ENCODE measurements at regions not wholly inside any gene's neighbourhood (a gene's known extent, or its start where the extent isn't known, plus 50 kb on each side); places are given as distances from the start of the nearest gene placed in this dataset.

DNA sequence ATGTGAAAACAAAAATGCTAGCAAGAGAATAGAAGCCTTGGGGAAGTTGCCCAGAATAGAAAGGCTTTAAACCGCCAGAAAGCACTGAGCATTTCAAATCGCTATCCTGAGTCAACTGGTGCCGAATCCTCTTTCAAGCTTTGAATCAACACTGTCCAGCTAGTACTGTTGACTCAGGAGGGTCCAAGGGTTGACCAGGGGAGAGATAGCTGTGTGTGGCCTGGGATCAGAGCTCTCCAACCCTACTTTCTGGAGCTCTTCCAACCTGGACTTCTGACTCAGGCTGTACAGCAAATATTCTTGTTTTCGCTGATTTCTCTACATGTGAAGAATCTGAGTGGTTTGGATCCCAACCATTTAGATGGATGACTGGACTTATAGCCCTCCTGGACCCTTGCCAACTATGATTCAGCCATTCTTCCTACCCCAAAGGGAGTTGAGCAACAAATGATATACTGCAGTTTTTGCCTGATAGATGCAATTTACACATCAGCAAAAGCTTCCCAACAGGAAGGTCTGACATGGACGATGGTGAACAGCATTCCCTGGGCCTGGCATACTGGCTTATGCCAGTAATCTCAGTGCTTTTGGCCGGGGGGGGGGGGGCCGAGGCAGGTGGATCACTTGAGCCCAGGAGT lies 154.0 kb upstream of the SDK2 start:
- TF ChIP-seq MXI1 (conservative IDR thresholded peaks at IDR 0.05; ENCODE audit: poor library complexity, severe bottlenecking) (no peak), REST (IDR thresholded peaks at IDR 0.05; ENCODE audit: borderline replicate concordance) (no peak), EP300 (conservative IDR thresholded peaks at IDR 0.05; ENCODE audit: poor library complexity, severe bottlenecking) (no peak), EZH2 (IDR thresholded peaks at IDR 0.05; ENCODE audit: borderline replicate concordance, insufficient read depth, low read length, poor library complexity, severe bottlenecking) (no peak)
- TF ChIP-seq, protein P1, sequence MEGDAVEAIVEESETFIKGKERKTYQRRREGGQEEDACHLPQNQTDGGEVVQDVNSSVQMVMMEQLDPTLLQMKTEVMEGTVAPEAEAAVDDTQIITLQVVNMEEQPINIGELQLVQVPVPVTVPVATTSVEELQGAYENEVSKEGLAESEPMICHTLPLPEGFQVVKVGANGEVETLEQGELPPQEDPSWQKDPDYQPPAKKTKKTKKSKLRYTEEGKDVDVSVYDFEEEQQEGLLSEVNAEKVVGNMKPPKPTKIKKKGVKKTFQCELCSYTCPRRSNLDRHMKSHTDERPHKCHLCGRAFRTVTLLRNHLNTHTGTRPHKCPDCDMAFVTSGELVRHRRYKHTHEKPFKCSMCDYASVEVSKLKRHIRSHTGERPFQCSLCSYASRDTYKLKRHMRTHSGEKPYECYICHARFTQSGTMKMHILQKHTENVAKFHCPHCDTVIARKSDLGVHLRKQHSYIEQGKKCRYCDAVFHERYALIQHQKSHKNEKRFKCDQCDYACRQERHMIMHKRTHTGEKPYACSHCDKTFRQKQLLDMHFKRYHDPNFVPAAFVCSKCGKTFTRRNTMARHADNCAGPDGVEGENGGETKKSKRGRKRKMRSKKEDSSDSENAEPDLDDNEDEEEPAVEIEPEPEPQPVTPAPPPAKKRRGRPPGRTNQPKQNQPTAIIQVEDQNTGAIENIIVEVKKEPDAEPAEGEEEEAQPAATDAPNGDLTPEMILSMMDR (IDR thresholded peaks at IDR 0.05; ENCODE audit: poor library complexity, severe bottlenecking): no peak
- no peak overlapping the region for H3K9ac ChIP-seq (ENCODE audit: low read length)
- no peaks in the 10 kb centered on the region for H3K9me3 ChIP-seq (ENCODE audit: low read length)
- no peaks in the 10 kb centered on the region for H3K79me2 ChIP-seq (replicated peaks; ENCODE audit: insufficient read depth, low read length)
- no peaks in the 10 kb centered on the region for H3K36me3 ChIP-seq (ENCODE audit: insufficient read depth, low read length)
- no peak overlapping the region for H3K4me3 ChIP-seq (ENCODE audit: low read length)
- no peak overlapping the region for H3K4me2 ChIP-seq (ENCODE audit: low read length)
- H3K9me2 ChIP-seq (ENCODE audit: insufficient read depth, low read length): no peaks in the 10 kb centered on the region
- H3K27me3 ChIP-seq (ENCODE audit: insufficient read depth, low read depth, low read length): no peaks in the 10 kb centered on the region
- no peak overlapping the region for H3K27ac ChIP-seq (ENCODE audit: low read length)
- H3F3A ChIP-seq (ENCODE audit: insufficient read depth, low read length, poor library complexity, severe bottlenecking): no peaks in the 10 kb centered on the region
- no peaks in the 10 kb centered on the region for H4K20me1 ChIP-seq (ENCODE audit: insufficient read depth)
- no peak overlapping the region for H2AFZ ChIP-seq (ENCODE audit: low read depth, low read length)

DNA sequence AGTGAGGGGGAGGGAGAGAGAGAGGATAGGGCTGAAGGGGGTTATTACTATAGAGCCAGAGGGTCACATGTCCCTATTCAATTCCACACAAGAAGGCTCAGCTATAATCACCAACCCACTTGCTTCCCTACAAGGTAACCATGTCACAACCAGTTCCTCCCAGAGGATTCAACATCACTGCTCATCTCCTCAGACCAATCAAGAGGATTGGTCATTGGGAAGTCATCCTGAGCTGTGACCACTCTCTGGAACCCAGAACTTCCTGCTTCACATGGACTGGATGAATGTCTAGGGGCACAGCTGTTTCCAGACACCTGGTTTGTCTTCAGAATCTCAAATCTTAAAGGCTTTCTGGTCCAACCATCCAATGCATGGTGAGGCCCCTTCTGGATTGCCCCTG lies 154.9 kb upstream of the SDK2 start:
- Histone ChIP-seq H4K20me1 (ENCODE audit: insufficient read depth) (no peaks in the 10 kb centered on the region), H2AFZ (ENCODE audit: low read depth, low read length) (no peak overlapping the region), H3K36me3 (ENCODE audit: insufficient read depth, low read length) (no peaks in the 10 kb centered on the region), H3K79me2 (replicated peaks; ENCODE audit: insufficient read depth, low read length) (no peaks in the 10 kb centered on the region), H3K27ac (ENCODE audit: low read length) (no peak overlapping the region), H3K9me3 (ENCODE audit: low read length) (no peaks in the 10 kb centered on the region), H3F3A (ENCODE audit: insufficient read depth, low read length, poor library complexity, severe bottlenecking) (no peaks in the 10 kb centered on the region), H3K9ac (ENCODE audit: low read length) (no peak overlapping the region), H3K4me3 (ENCODE audit: low read length) (no peak overlapping the region), H3K9me2 (ENCODE audit: insufficient read depth, low read length) (no peaks in the 10 kb centered on the region), H3K27me3 (ENCODE audit: insufficient read depth, low read depth, low read length) (no peaks in the 10 kb centered on the region), H3K4me2 (ENCODE audit: low read length) (no peak overlapping the region)
- TF ChIP-seq, protein P1 (IDR thresholded peaks at IDR 0.05; ENCODE audit: poor library complexity, severe bottlenecking): no peak
- TF ChIP-seq EZH2 (IDR thresholded peaks at IDR 0.05; ENCODE audit: borderline replicate concordance, insufficient read depth, low read length, poor library complexity, severe bottlenecking) (no peak), TAF1 (IDR thresholded peaks at IDR 0.05; ENCODE audit: low read depth) (no peak), SMC3 (conservative IDR thresholded peaks at IDR 0.05; ENCODE audit: poor library complexity) (no peak), POLR2AphosphoS5 (IDR thresholded peaks at IDR 0.05) (no peak), EP300 (conservative IDR thresholded peaks at IDR 0.05; ENCODE audit: poor library complexity, severe bottlenecking) (no peak), RAD21 (conservative IDR thresholded peaks at IDR 0.05) (no peak), MXI1 (conservative IDR thresholded peaks at IDR 0.05; ENCODE audit: poor library complexity, severe bottlenecking) (no peak), REST (IDR thresholded peaks at IDR 0.05; ENCODE audit: borderline replicate concordance) (no peak)

Measured in neural cell (in vitro differentiated cells).